ENCODE measurements at regions not wholly inside any gene's neighbourhood (a gene's known extent, or its start where the extent isn't known, plus 50 kb on each side); places are given as distances from the start of the nearest gene placed in this dataset.

- TF ChIP-seq EHF (CRISPR knock-in tag; IDR thresholded peaks at IDR 0.05), result no peak
- TF ChIP-seq HOXB5 (CRISPR knock-in tag; IDR thresholded peaks at IDR 0.05), result no peak
- TF ChIP-seq PHF8 (IDR thresholded peaks at IDR 0.05; ENCODE audit: borderline replicate concordance, low read depth), result no peak
These were observed 709.2 kb downstream of the PLA2G4A start (continued) for GRCh38 chr1:187537936-187538335.

GRCh38 chr1:187549540-187549939 lies 720.8 kb downstream of the PLA2G4A start:
- 68% methylated on average over 3 of the region's 3 CpGs for WGBS (ENCODE audit: missing lambda C conversion rate)
- Histone ChIP-seq H3K4me2 (no peak overlapping the region), H3K27ac (no peak overlapping the region), H3K4me3 (no peak overlapping the region), H3K9me3 (no peaks in the 10 kb centered on the region; the same call in 2 of the 3 replicates), H3K4me1 (no peaks in the 10 kb centered on the region)
- TF ChIP-seq RCOR1 (IDR thresholded peaks at IDR 0.05; ENCODE audit: low read depth, low read length) (no peak), RNF2 (IDR thresholded peaks at IDR 0.05; ENCODE audit: borderline replicate concordance, low read depth) (no peak), FOSL2 (IDR thresholded peaks at IDR 0.05) (no peak), FOSL2 (CRISPR knock-in tag; IDR thresholded peaks at IDR 0.05) (no peak), JUNB (IDR thresholded peaks at IDR 0.05) (no peak), PHF8 (IDR thresholded peaks at IDR 0.05; ENCODE audit: borderline replicate concordance, low read depth) (no peak), RAD21 (conservative IDR thresholded peaks at IDR 0.05 in 1 of 2, IDR thresholded peaks at IDR 0.05 in 1 of 2) (no peak), NFE2L2 (conservative IDR thresholded peaks at IDR 0.05; ENCODE audit: low read length) (no peak), RFX5 (IDR thresholded peaks at IDR 0.05) (no peak), RARB (CRISPR knock-in tag; IDR thresholded peaks at IDR 0.05) (no peak), HEYL (CRISPR knock-in tag; IDR thresholded peaks at IDR 0.05) (no peak), SMC3 (IDR thresholded peaks at IDR 0.05) (no peak), EHF (CRISPR knock-in tag; IDR thresholded peaks at IDR 0.05) (no peak), CTCF (IDR thresholded peaks at IDR 0.05) (no peak), ZFP36 (IDR thresholded peaks at IDR 0.05; ENCODE audit: borderline replicate concordance, partially characterized antibody) (no peak), KDM5A (IDR thresholded peaks at IDR 0.05) (no peak), FOSB (CRISPR knock-in tag; IDR thresholded peaks at IDR 0.05) (no peak), ZSCAN20 (CRISPR knock-in tag; IDR thresholded peaks at IDR 0.05) (no peak), TP53 (CRISPR knock-in tag; IDR thresholded peaks at IDR 0.05) (no peak), E2F6 (IDR thresholded peaks at IDR 0.05; ENCODE audit: borderline replicate concordance, low read depth) (no peak)
- FAIRE-seq (no peak), DNase-seq (ENCODE audit: low read depth in 1 of 2, low spot score in 1 of 2) (no peak), ATAC-seq (no peak)
- POLR2A ChIA-PET, result no interaction called here
- CTCF ChIA-PET, result no interaction called here

GRCh38 chr1:187551061-187551460 lies 722.3 kb downstream of the PLA2G4A start:
- DNase-seq (ENCODE audit: low read depth in 1 of 2, low spot score in 1 of 2) (peak in 1 of 2 experiments; percentile 5), ATAC-seq (peak in 1 of 2 experiments; percentile 34; a peak in 1 of 6 replicates), FAIRE-seq (no peak)
- WGBS (ENCODE audit: missing lambda C conversion rate), result 84% methylated on average over 6 of the region's 20 CpGs
- no peak overlapping the region for H3K4me2 ChIP-seq
- H3K27ac ChIP-seq, result no peak overlapping the region
- CTCF ChIA-PET, result interaction anchor here (0.8 kb wide), 1 partner anchor 753 kb away, joined by 3 read pairs; no protein-coding TSS in a partner anchor
- peaks cover 3% of the 10 kb centered on the region; the same call in 2 of the 3 replicates for H3K9me3 ChIP-seq
- no peak overlapping the region for H3K4me3 ChIP-seq
- TF ChIP-seq RCOR1 (IDR thresholded peaks at IDR 0.05; ENCODE audit: low read depth, low read length) (no peak), ELK1 (IDR thresholded peaks at IDR 0.05; ENCODE audit: low read depth, low read length) (no peak), SMC3 (IDR thresholded peaks at IDR 0.05) (no peak), EHF (CRISPR knock-in tag; IDR thresholded peaks at IDR 0.05) (no peak), TFCP2L1 (CRISPR knock-in tag; IDR thresholded peaks at IDR 0.05) (no peak), SREBF2 (IDR thresholded peaks at IDR 0.05) (no peak), JUNB (IDR thresholded peaks at IDR 0.05) (no peak), NR3C1 (IDR thresholded peaks at IDR 0.05) (no peak), RAD21 (conservative IDR thresholded peaks at IDR 0.05 in 1 of 2, IDR thresholded peaks at IDR 0.05 in 1 of 2) (no peak), HOXB5 (CRISPR knock-in tag; IDR thresholded peaks at IDR 0.05) (no peak), ZC3H11A (IDR thresholded peaks at IDR 0.05) (no peak)
- no peaks in the 10 kb centered on the region for H3K4me1 ChIP-seq
- POLR2A ChIA-PET, result no interaction called here

Data from A549 (cell line).